NCI-H2196 treated with DMSO at 0.1 percent for 48 hours (cell line): ENCODE measurements at regions not wholly inside any gene's neighbourhood (a gene's known extent, or its start where the extent isn't known, plus 50 kb on each side); places are given as distances from the start of the nearest gene placed in this dataset.
"Not testable (repeated sequence)": the region's sequence is repeated elsewhere in the genome, so short reads cannot be mapped to it uniquely, and the experiment has no call there.

Source experiments
- DNase-seq: peaks from one replicate; lab custom pipeline; 2025; ENCODE audit not compliant: unreplicated experiment; lab: John Stamatoyannopoulos, UW

- no peak for DNase-seq
Measured at GRCh38 chr14:97956581-97957340, 1159.6 kb downstream of the VRK1 start.

- DNase-seq = no peak
Measured at GRCh38 chr14:97959251-97959650, 1162.1 kb downstream of the VRK1 start.

- DNase-seq = no peak
Measured at GRCh38 chr14:97960436-97960835, 1163.3 kb downstream of the VRK1 start.

DNA sequence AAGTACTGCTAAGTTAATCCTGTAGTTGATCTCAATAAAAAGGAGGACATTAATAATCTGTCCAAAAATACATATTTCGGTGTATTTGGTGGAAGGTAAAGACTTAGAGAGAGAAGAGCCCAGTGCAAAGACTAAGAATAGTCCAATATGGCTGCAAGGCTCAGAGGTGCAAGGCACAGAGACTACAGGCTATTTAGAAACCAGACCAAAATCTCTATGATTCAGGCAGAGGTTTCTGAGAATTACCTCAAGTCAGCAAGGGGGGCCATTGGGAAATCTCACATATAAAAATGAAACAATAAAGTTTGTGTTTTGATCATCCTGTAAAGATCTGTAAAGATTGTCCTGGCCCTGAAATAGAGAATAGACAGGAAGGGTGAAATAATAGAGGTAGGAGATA is 1173.0 kb downstream of the VRK1 start:
- no peak for DNase-seq

DNA sequence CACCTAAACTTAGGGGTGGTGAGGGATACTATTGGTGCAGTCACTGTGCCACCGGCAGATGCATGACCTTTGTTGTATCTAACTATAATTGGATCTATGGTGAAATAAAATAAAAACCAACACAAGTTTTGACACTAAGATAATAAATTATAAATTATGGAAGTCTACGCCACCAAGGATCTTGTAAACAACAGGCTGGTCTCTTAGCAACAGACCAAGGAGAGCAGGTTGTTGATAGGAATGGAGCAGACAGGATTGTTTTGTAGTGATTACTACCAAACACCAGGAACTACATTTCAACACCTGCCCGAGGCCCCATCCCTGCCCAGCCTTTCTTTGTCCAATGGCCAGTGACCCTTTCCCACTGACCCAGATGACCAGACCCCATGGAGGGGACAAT is 1178.0 kb downstream of the VRK1 start:
- DNase-seq = no peak

GRCh38 chr14:97975962-97976361 is 1178.8 kb downstream of the VRK1 start:
- DNase-seq = no peak

DNA sequence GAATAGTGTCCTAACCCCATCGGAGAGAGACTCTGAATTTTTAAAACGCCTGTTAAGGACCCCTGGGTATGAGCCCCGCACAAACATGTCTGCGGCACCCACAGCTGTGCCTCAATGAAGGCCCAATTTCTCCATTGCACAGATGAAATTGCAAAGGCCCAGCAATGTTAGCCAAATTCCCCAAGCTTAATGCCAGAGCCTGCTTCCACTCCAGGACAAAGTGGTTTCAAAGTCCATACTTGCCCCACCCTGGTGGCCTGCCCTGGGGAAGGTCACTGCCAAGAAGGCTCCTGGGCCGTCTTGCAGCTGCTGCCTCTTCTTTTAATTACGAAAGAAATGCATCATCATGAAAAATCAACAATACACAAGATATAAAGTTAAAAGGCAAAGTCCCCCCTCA is 1179.7 kb downstream of the VRK1 start:
- no peak for DNase-seq

DNA sequence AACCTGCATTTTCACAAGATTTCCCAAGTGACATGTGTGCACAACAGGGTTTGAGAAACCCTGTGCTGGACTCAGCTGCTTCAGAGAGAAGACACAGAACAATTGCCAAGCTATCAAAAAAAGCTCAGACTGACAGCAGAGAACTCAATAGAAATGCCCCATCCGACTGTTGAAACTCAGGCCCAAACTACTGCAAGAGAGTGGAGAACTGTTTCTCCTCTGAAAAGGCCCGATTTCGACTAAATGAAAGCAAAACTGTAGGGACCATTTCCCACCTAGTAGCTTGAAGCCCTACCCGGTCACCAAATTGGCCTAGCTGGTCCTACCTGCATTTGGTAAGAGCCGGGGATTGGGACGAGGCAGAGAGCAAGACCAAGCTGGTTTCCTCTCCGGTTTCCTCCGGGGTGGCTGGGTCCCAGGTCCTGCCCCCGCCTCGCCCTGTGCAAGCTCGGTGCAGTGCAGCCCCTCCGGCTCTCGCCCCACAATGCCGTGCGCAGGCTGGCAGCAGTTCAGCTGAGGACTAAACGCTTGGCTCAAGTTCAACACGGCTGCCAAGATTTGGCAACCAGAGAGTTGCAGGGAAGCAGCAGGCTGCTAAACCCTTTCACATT is 1180.6 kb downstream of the VRK1 start:
- peak; percentile 10 for DNase-seq

- DNase-seq = peak; percentile 0
Measured at GRCh38 chr14:97978341-97978740, 1181.2 kb downstream of the VRK1 start.

GRCh38 chr14:97993508-97994019 is 1196.4 kb downstream of the VRK1 start:
- no peak for DNase-seq

GRCh38 chr14:97994020-97994531 is 1196.9 kb downstream of the VRK1 start:
- DNase-seq = no peak

DNA sequence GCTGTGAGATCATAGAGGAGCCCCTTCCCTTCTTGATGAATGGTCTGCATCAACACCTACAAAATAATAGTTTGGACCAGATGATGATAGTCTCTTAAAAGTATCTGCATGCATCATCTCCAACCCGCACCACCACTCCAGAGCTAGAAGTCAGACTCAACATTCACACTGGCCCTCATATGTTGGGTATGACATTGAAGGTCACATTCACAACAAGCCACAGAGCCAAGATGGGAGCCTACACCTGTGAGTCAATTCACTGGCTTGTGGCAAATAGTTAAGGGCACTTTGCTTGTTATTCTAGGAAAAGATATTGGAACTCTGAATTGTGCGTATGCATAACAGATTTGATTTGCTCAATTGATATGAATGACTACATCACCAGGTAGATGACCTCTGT is 1197.9 kb downstream of the VRK1 start:
- no peak for DNase-seq

- DNase-seq = no peak
Measured at GRCh38 chr14:97995531-97995930, 1198.3 kb downstream of the VRK1 start.

DNA sequence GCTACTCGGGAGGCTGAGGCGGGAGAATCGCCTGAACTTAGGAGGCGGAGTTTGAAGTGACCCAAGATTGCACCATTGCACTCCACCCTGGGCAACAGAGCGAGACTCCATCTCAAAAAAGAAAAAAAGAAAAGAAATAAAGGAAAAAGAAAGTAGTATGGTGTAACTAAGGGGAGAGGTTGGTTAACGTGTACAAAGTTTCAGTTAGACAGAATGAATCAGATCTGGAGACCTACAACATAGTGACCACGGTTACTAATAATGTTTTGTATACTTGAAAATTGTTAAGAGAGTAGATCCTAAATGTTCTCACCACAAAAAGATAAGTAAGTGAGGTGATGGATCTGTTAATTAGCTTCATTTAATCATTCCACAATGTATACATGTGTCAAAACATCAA is 1208.8 kb downstream of the VRK1 start:
- no peak for DNase-seq

DNA sequence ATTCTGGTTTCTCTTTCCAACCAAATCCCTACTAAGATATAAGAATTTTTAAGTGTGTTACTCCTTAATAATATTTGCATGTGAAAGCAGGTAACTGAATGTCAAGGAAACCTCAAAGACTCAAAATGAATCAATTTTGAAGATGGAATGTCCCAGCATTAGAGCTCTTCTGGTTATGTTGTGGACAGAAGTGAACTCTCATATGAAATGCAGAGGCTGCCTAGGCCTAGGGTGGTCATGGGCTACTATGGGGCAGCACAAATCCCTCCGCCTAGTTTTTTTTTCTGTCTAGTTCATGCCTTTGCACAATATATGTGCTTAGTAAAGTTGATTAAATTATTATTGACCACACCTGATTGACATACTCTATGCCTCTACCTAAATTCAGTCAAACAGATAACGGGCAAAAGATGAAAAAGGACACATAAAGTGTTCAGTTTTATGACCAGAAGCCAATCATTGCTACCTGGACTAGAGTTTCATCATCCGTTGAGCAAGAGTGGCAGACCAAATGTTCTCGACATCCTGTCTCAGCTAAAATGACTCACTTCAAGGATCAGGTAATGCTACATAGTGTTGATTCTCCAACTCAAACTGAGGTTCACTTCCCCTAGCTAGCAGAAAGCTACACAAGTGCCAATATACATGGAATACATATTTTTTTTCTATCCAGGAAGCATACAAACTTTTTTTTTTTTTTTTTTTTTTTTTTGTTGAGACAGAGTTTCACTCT is 1211.4 kb downstream of the VRK1 start:
- no peak for DNase-seq

GRCh38 chr14:98009177-98009576 is 1212.0 kb downstream of the VRK1 start:
- DNase-seq = not testable (repeated sequence)

- no peak for DNase-seq
Measured at GRCh38 chr14:98010784-98011183, 1213.6 kb downstream of the VRK1 start.

GRCh38 chr14:98014851-98015615 is 1217.9 kb downstream of the VRK1 start:
- DNase-seq = no peak

DNA sequence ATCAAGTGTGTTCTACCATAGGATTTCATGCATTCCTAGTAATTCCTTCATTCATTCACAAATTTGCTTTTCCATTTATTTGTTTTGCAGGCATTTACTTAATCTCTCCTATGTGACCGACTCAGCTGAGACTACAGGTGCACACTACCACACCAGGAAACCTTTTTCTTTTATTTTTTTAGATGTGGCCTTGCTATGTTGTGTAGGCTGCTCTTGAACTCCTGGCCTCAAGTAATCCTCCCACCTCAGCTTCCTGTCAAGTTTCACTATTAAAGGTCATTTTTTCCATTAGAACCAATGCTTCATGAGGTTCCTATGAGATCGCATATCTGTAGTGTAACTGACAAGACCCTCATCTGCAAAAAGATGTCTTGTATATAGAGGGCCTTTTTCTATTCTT is 1218.7 kb downstream of the VRK1 start:
- no peak for DNase-seq

DNA sequence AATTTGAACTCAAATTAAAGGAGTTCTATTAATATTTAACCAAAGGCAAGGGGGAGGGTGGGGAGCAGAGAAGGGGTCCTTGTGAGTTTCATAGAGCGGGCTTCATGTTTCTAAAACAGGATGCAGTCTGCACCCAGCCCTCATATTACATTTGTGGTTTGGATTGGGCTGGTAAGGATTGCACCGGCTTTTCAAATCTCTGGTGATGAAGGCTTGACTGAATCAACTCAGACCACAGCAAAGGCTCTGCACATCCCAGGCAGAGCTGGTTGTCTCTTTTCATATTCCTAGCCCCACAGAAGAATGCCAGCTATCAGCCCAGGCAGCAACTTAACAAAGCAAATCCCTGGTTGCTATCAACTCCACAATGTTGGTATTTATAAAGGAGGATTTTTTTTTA is 1221.4 kb downstream of the VRK1 start:
- DNase-seq = no peak
